Fibroblast of gingiva (primary cell): ENCODE measurements at regions not wholly inside any gene's neighbourhood (a gene's known extent, or its start where the extent isn't known, plus 50 kb on each side); places are given as distances from the start of the nearest gene placed in this dataset.

Experiments used
- DNase-seq: peaks from one replicate; pipeline ENCODE4 v3.0.0-alpha.2; 2011; ENCODE audit warnings: low read depth

DNA sequence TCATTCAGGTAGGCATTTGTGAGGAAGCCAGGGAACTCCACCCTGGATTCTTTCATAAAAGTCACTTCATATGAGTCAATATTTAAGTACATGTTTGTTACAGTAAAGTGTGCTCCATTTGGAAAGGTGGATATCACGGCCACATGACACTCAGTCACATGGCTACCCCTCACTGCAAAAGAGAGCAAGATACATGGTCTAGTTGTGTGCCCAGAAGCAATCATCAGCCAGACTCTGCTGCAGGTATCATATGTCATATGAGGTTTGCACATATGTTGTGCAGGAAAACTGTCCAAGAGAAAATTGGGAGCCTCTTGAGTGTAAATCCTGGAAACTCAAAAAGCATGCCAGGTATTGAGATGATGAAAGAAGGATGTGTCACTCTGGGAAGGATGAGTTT is 55.0 kb upstream of the NMNAT3 start:
- DNase-seq: peak; percentile 13

DNA sequence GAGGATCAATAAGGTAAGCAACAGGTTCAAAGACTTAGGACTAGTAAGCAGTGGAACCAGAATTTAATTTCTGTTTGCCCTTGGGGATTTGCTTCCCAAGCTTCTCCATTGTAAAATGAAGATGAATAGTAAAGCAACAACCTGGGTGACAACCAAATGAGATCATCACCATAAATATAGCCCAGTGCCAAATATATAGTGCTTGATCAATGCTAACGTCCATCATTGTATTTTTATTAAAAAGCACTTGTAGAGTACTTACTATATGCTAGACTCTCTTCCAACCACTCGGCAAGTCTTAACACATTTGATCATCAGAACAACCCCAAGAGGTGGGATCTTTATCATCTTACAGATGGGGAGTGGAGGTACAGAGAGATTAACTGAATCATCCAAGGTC is 51.5 kb upstream of the NMNAT3 start:
- DNase-seq: no peak

DNA sequence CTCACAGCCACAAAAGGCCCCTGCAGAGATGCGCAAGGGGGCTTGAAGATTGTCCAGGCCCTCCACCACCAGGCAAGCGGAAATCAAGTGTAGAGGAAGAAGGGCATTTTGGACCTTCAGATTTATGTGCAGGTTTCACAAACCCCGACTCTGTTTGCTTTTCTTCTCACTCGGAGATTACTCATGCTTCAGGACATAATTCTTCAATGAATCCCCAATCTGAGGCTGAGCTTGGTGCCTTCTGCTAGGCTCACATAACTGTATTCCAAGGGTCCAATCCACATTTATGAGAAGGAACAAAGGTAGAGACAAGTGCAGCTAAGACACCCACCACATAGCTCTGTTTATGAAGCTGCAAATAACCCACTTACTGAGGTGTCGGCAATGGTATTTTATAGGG is 50.6 kb upstream of the NMNAT3 start:
- DNase-seq: no peak
